ENCODE measurements at regions not wholly inside any gene's neighbourhood (a gene's known extent, or its start where the extent isn't known, plus 50 kb on each side); places are given as distances from the start of the nearest gene placed in this dataset.
"Not testable (repeated sequence)": the region's sequence is repeated elsewhere in the genome, so short reads cannot be mapped to it uniquely, and the experiment has no call there.

DNA sequence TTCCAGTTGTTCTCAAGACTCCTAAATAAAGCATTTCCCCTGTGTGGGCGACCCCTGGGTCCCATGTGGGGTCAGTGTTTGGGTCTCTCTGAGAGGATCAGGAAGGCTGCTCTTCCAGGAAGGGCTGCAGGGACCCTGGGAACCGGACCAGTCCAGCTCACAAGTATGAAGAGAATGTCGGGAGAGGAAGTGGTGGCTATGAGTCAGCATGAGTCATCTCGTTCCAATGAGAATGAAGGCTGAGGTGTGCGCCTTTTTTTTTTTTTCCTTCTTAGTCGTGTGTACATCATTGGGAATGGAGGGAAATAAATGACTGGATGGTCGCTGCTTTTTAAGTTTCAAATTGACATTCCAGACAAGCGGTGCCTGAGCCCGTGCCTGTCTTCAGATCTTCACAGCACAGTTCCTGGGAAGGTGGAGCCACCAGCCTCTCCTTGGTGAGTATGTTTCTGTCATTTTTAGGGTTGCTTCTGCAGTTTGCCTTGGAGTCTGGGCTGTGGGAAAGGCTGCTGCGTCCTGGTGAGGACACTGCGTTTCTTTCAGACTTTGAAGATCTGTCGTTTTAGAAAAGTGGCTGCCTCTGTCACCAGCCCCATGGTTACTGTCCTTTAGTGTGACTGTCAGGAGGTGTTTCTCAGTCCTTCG lies 292.6 kb upstream of the PLGLB2 start:
- H3K27me3 Mint-ChIP-seq; H2AFZ ChIP-seq (ENCODE audit: insufficient read depth, low read depth, low read length, poor library complexity, severe bottlenecking); POLR2A ChIA-PET; H3K36me3 ChIP-seq (replicated peaks in 1 of 2; ENCODE audit: control extremely low read depth in 1 of 2, control insufficient read depth in 1 of 2, extremely low read depth in 1 of 2, insufficient read depth in 2 of 2, low read length in 1 of 2); DNase-seq; H3K4me2 ChIP-seq (replicated peaks; ENCODE audit: low read depth, low read length, poor library complexity, severe bottlenecking); H3K9me3 Mint-ChIP-seq (ENCODE audit: insufficient read depth); H3K9ac ChIP-seq (ENCODE audit: low read length); H3K4me1 ChIP-seq (ENCODE audit: control insufficient read depth in 2 of 2, insufficient read depth in 2 of 2, low read length in 2 of 2); intact Hi-C loops (cut with micrococcal nuclease); H3K79me2 ChIP-seq (ENCODE audit: control insufficient read depth, insufficient read depth, low read length); H4K20me1 ChIP-seq (ENCODE audit: control insufficient read depth, insufficient read depth, low read length, poor library complexity, severe bottlenecking); H3K27ac ChIP-seq (ENCODE audit: low read length in 2 of 2); H3K4me1 Mint-ChIP-seq; H3K27ac Mint-ChIP-seq; H3K27me3 ChIP-seq (replicated peaks in 1 of 4; ENCODE audit: control extremely low read depth in 1 of 4, control insufficient read depth in 3 of 4, insufficient read depth in 4 of 4, low read length in 3 of 4); CTCF ChIA-PET; H3K9me3 ChIP-seq (ENCODE audit: control extremely low read depth in 1 of 3, control insufficient read depth in 2 of 3, insufficient read depth in 1 of 3, low read length in 2 of 3): not testable (repeated sequence)
- WGBS (ENCODE audit: insufficient coverage) = no CpG with 5 or more reads among the region's 13 CpGs
- ATAC-seq (ENCODE audit: low read depth) = peak; percentile 44
- H3K4me3 Mint-ChIP-seq = peak overlapping the region; percentile 23
- H3K4me3 ChIP-seq (ENCODE audit: control extremely low read depth in 1 of 5, extremely low read depth in 1 of 5, insufficient read depth in 1 of 5, low read depth in 2 of 5, low read length in 4 of 5) = peak overlapping the region in 2 of 5 experiments; percentile 35 to 46

DNA sequence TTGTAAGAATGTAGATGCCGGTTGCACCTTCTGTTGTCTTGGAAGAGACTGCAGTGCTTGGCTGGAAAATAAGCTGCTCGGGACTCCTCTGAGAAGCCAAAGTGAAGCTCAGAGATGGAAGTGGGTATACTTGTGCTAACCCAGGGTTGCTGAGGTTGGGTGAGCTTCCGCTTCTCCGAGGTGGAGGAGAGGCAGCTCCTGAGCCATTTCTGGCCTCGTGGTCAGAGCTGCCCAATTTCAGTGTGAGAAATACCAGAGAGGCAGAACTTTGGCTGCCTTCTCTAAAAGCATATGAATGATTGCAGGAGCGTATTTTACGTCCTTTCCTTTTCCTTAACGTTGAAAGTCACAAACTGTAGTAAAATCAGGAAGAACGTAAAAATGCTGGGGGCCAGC lies 292.0 kb upstream of the PLGLB2 start:
- H3K27me3 Mint-ChIP-seq; DNase-seq; H3K4me1 ChIP-seq (ENCODE audit: control insufficient read depth in 2 of 2, insufficient read depth in 2 of 2, low read length in 2 of 2); H3K4me1 Mint-ChIP-seq; POLR2A ChIA-PET; intact Hi-C loops (cut with micrococcal nuclease); H2AFZ ChIP-seq (ENCODE audit: insufficient read depth, low read depth, low read length, poor library complexity, severe bottlenecking); CTCF ChIA-PET; H3K4me3 Mint-ChIP-seq; H3K4me2 ChIP-seq (replicated peaks; ENCODE audit: low read depth, low read length, poor library complexity, severe bottlenecking); H3K9ac ChIP-seq (ENCODE audit: low read length); H3K27me3 ChIP-seq (replicated peaks in 1 of 4; ENCODE audit: control extremely low read depth in 1 of 4, control insufficient read depth in 3 of 4, insufficient read depth in 4 of 4, low read length in 3 of 4); H3K27ac ChIP-seq (ENCODE audit: low read length in 2 of 2); H4K20me1 ChIP-seq (ENCODE audit: control insufficient read depth, insufficient read depth, low read length, poor library complexity, severe bottlenecking); H3K9me3 Mint-ChIP-seq (ENCODE audit: insufficient read depth); H3K79me2 ChIP-seq (ENCODE audit: control insufficient read depth, insufficient read depth, low read length); H3K27ac Mint-ChIP-seq; H3K9me3 ChIP-seq (ENCODE audit: control extremely low read depth in 1 of 3, control insufficient read depth in 2 of 3, insufficient read depth in 1 of 3, low read length in 2 of 3); H3K36me3 ChIP-seq (replicated peaks in 1 of 2; ENCODE audit: control extremely low read depth in 1 of 2, control insufficient read depth in 1 of 2, extremely low read depth in 1 of 2, insufficient read depth in 2 of 2, low read length in 1 of 2): not testable (repeated sequence)
- WGBS (ENCODE audit: insufficient coverage) = no CpG with 5 or more reads among the region's 9 CpGs
- peak overlapping the region in 2 of 5 experiments; percentile 35 to 46 for H3K4me3 ChIP-seq (ENCODE audit: control extremely low read depth in 1 of 5, extremely low read depth in 1 of 5, insufficient read depth in 1 of 5, low read depth in 2 of 5, low read length in 4 of 5)
- ATAC-seq (ENCODE audit: low read depth) = peak; percentile 55

DNA sequence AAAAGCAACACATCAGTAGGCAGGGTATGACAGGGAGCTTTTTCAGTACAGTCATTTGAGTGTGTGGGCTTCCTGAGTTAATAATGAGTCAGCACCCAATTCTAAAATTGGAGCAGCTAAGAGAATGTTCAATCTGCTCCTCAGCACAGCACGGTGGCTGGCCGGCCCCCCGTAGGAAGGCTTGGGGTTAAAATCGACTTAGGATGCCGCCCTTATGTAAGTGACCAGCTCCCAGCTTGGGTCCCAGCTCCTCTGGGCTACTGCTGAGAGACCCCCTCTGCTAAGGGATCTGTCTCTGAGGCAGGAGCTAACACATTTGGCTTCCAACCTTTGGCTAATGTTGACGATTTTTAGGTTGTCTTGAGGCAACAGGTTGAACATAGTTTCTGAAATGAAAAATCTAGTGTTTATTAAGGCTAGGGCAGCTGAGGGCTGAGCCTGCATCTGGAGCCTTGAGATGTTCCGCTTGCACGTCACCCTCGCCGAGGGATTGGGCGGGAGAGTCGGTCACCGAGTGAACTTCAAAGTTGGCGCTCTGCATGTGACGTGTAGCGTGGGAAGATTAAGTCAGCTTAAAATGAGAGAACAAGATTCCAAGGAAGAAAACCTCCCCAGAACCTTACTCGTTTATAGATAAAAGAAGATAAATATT lies 291.3 kb upstream of the PLGLB2 start:
- H3K27ac ChIP-seq (ENCODE audit: low read length in 2 of 2); H4K20me1 ChIP-seq (ENCODE audit: control insufficient read depth, insufficient read depth, low read length, poor library complexity, severe bottlenecking); H3K27me3 ChIP-seq (replicated peaks in 1 of 4; ENCODE audit: control extremely low read depth in 1 of 4, control insufficient read depth in 3 of 4, insufficient read depth in 4 of 4, low read length in 3 of 4); H3K9ac ChIP-seq (ENCODE audit: low read length); POLR2A ChIA-PET; H3K4me3 ChIP-seq (ENCODE audit: control extremely low read depth in 1 of 5, extremely low read depth in 1 of 5, insufficient read depth in 1 of 5, low read depth in 2 of 5, low read length in 4 of 5); H3K27me3 Mint-ChIP-seq; H3K4me2 ChIP-seq (replicated peaks; ENCODE audit: low read depth, low read length, poor library complexity, severe bottlenecking); H3K27ac Mint-ChIP-seq; H3K9me3 ChIP-seq (ENCODE audit: control extremely low read depth in 1 of 3, control insufficient read depth in 2 of 3, insufficient read depth in 1 of 3, low read length in 2 of 3); H3K9me3 Mint-ChIP-seq (ENCODE audit: insufficient read depth); H2AFZ ChIP-seq (ENCODE audit: insufficient read depth, low read depth, low read length, poor library complexity, severe bottlenecking); CTCF ChIA-PET; intact Hi-C loops (cut with micrococcal nuclease); H3K36me3 ChIP-seq (replicated peaks in 1 of 2; ENCODE audit: control extremely low read depth in 1 of 2, control insufficient read depth in 1 of 2, extremely low read depth in 1 of 2, insufficient read depth in 2 of 2, low read length in 1 of 2); H3K4me1 Mint-ChIP-seq; H3K79me2 ChIP-seq (ENCODE audit: control insufficient read depth, insufficient read depth, low read length); H3K4me1 ChIP-seq (ENCODE audit: control insufficient read depth in 2 of 2, insufficient read depth in 2 of 2, low read length in 2 of 2): not testable (repeated sequence)
- ATAC-seq (ENCODE audit: low read depth) = peak; percentile 48
- peak overlapping the region; percentile 29 for H3K4me3 Mint-ChIP-seq
- DNase-seq = peak; percentile 9
- WGBS (ENCODE audit: insufficient coverage) = 0% methylated on average over 2 of the region's 17 CpGs

DNA sequence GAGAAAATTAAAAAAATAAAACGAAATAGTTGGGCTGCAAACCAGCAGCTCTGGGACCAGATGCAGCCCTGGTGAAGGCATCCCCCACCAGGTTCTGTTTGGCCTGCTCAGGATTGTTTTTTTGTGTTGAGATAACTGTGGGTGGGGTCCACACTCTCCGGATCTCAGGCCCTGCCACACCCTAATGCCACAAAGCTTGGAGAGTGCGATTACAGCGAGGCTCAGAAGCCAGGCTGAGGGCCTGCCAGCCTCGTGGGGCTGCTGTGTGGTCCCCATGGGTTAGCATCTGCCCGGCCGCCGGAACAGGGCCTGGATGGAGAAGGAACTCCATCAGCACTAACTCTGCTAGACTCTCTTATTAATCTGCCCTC lies 290.8 kb upstream of the PLGLB2 start:
- H2AFZ ChIP-seq (ENCODE audit: insufficient read depth, low read depth, low read length, poor library complexity, severe bottlenecking); DNase-seq; H3K4me2 ChIP-seq (replicated peaks; ENCODE audit: low read depth, low read length, poor library complexity, severe bottlenecking); H3K27ac ChIP-seq (ENCODE audit: low read length in 2 of 2); H3K27ac Mint-ChIP-seq; CTCF ChIA-PET; ATAC-seq (ENCODE audit: low read depth); H3K27me3 Mint-ChIP-seq; H3K9ac ChIP-seq (ENCODE audit: low read length); H3K36me3 ChIP-seq (replicated peaks in 1 of 2; ENCODE audit: control extremely low read depth in 1 of 2, control insufficient read depth in 1 of 2, extremely low read depth in 1 of 2, insufficient read depth in 2 of 2, low read length in 1 of 2); H4K20me1 ChIP-seq (ENCODE audit: control insufficient read depth, insufficient read depth, low read length, poor library complexity, severe bottlenecking); H3K9me3 Mint-ChIP-seq (ENCODE audit: insufficient read depth); H3K4me1 ChIP-seq (ENCODE audit: control insufficient read depth in 2 of 2, insufficient read depth in 2 of 2, low read length in 2 of 2); H3K27me3 ChIP-seq (replicated peaks in 1 of 4; ENCODE audit: control extremely low read depth in 1 of 4, control insufficient read depth in 3 of 4, insufficient read depth in 4 of 4, low read length in 3 of 4); H3K4me3 ChIP-seq (ENCODE audit: control extremely low read depth in 1 of 5, extremely low read depth in 1 of 5, insufficient read depth in 1 of 5, low read depth in 2 of 5, low read length in 4 of 5); H3K79me2 ChIP-seq (ENCODE audit: control insufficient read depth, insufficient read depth, low read length); H3K9me3 ChIP-seq (ENCODE audit: control extremely low read depth in 1 of 3, control insufficient read depth in 2 of 3, insufficient read depth in 1 of 3, low read length in 2 of 3); H3K4me1 Mint-ChIP-seq; H3K4me3 Mint-ChIP-seq; intact Hi-C loops (cut with micrococcal nuclease); POLR2A ChIA-PET: not testable (repeated sequence)
- no CpG with 5 or more reads among the region's 8 CpGs for WGBS (ENCODE audit: insufficient coverage)
